B cell (primary cell): ENCODE measurements at regions not wholly inside any gene's neighbourhood (a gene's known extent, or its start where the extent isn't known, plus 50 kb on each side); places are given as distances from the start of the nearest gene placed in this dataset.

Experiments used
- CTCF ChIP-seq: fragments of 200-600 bp; IDR thresholded peaks from one replicate; pipeline ENCODE4 v1.8.0; 2022; ENCODE audit warnings: antibody characterized with exemption, mild to moderate bottlenecking
- EZH2 ChIP-seq: IDR thresholded peaks from 2 replicates; pipeline ENCODE4 v1.6.1; 2012; ENCODE audit warnings: borderline replicate concordance, low read depth, mild to moderate bottlenecking, moderate library complexity, low read length; ENCODE audit not compliant: insufficient read depth, poor library complexity, severe bottlenecking

- TF ChIP-seq EZH2 (no peak), CTCF (no peak)
Observed at GRCh38 chr20:56810141-56810540, 181.0 kb downstream of the TFAP2C start.
